ENCODE measurements at regions not wholly inside any gene's neighbourhood (a gene's known extent, or its start where the extent isn't known, plus 50 kb on each side); places are given as distances from the start of the nearest gene placed in this dataset. TPM values are rescaled to one million over a fixed set of nuclear protein-coding genes. Genes with fewer than 3 reads are reported as not detected.

DNA sequence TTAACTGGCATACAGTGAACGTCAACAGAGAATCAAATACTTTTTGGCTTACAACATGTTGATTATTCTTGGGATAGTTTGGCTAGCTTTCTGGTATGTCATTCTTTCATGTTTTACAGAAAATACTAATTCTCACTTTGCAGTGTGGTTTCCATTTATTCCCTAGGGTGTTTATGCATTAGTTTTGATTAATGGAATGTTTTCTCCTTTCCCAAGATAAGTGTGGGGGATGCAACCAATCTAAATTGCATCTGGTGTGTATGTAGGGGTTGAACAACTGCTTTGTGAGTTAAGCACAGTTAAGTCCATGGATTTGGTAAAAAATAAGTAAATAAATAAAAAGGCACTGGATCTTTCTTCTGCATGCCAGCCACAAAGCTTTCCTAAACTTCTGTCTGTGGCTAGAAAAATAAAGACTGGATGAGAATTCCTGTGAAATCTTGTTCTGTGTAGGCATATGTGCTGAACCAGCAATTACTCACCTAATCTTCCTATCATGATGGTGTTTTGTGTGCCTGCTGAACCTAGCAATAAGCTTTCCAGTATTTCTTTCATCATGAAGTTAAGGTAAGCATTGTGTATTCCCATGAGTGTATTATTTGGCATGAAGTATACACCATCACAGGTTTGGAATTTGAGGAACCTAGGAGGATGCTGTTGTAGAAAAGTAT lies 50.6 kb upstream of the TENM3 start:
- H4K91ac ChIP-seq (ENCODE audit: low read length) = no peak overlapping the region
- H3K27me3 ChIP-seq (ENCODE audit: control insufficient read depth in 1 of 2, insufficient read depth in 1 of 2, low read length in 2 of 2) = no peaks in the 10 kb centered on the region
- no peak overlapping the region for H3K14ac ChIP-seq (ENCODE audit: low read length in 2 of 2)
- no peak overlapping the region for H2BK15ac ChIP-seq (ENCODE audit: low read depth, poor library complexity, severe bottlenecking)
- H2BK12ac ChIP-seq (ENCODE audit: low read length in 2 of 2) = no peak overlapping the region
- no peak overlapping the region for H3K4ac ChIP-seq (ENCODE audit: low read depth in 1 of 2, low read length in 2 of 2)
- no peak overlapping the region for H4K8ac ChIP-seq (ENCODE audit: low read length)
- peak overlapping the region; percentile 85 for H3K27ac ChIP-seq (ENCODE audit: low read length, poor library complexity, severe bottlenecking)
- H2BK120ac ChIP-seq (ENCODE audit: low read depth, low read length) = no peak overlapping the region
- peaks cover 7% of the 10 kb centered on the region for H3K4me1 ChIP-seq (ENCODE audit: control insufficient read depth, insufficient read depth, low read depth, low read length)
- DNase-seq = no peak
- H3K4me3 ChIP-seq (ENCODE audit: insufficient read depth in 1 of 2, low read depth in 1 of 2, low read length in 2 of 2) = no peak overlapping the region
- H3K9ac ChIP-seq (ENCODE audit: low read length) = no peak overlapping the region
- H2AFZ ChIP-seq (ENCODE audit: low read depth, low read length) = no peak overlapping the region
- H3K79me1 ChIP-seq (replicated peaks; ENCODE audit: low read length, poor library complexity, severe bottlenecking) = peaks cover 30% of the 10 kb centered on the region
- H3K4me2 ChIP-seq (ENCODE audit: low read length, poor library complexity, severe bottlenecking) = no peak overlapping the region
- no peak overlapping the region for H3K18ac ChIP-seq (ENCODE audit: low read depth in 1 of 2, low read length in 2 of 2)
- H3K36me3 ChIP-seq (ENCODE audit: control insufficient read depth in 1 of 2, insufficient read depth in 2 of 2, low read depth in 1 of 2, low read length in 2 of 2) = no peaks in the 10 kb centered on the region
- H2BK5ac ChIP-seq (ENCODE audit: low read depth, low read length, poor library complexity, severe bottlenecking) = no peak overlapping the region
- no peak overlapping the region for H3K23ac ChIP-seq (ENCODE audit: low read length in 2 of 2)
- H2AK5ac ChIP-seq (ENCODE audit: low read length, severe bottlenecking) = no peak overlapping the region
- no peaks in the 10 kb centered on the region for H3K9me3 ChIP-seq (ENCODE audit: control insufficient read depth, low read length)
- WGBS = no CpG with 5 or more reads among the region's 1 CpG

DNA sequence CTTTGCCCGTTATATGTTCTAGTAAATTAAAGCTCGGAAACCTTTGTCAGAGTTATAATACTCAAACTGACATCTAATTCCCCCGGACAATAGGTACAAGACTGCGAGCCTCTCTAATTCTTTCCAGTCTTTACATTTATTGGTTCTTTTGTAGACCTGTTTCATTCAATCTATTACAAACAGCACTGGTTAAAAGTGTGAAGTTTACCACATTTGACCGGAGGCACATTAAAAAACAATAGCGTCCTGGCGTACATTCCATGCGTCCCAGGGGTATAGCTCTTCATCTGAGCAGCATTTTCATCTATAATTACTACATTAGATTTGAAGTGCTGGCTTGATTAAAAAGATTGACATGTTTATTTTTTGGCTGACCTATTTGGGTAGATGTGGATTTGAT lies 49.9 kb upstream of the TENM3 start:
- H2BK15ac ChIP-seq (ENCODE audit: low read depth, poor library complexity, severe bottlenecking) = no peak overlapping the region
- no peak overlapping the region for H3K14ac ChIP-seq (ENCODE audit: low read length in 2 of 2)
- H2BK5ac ChIP-seq (ENCODE audit: low read depth, low read length, poor library complexity, severe bottlenecking) = no peak overlapping the region
- DNase-seq = no peak
- peak overlapping the region; percentile 69 for H2AK5ac ChIP-seq (ENCODE audit: low read length, severe bottlenecking)
- H3K27ac ChIP-seq (ENCODE audit: low read length, poor library complexity, severe bottlenecking) = peak overlapping the region; percentile 51
- no peak overlapping the region for H3K4ac ChIP-seq (ENCODE audit: low read depth in 1 of 2, low read length in 2 of 2)
- no peak overlapping the region for H4K8ac ChIP-seq (ENCODE audit: low read length)
- no peaks in the 10 kb centered on the region for H3K9me3 ChIP-seq (ENCODE audit: control insufficient read depth, low read length)
- H3K27me3 ChIP-seq (ENCODE audit: control insufficient read depth in 1 of 2, insufficient read depth in 1 of 2, low read length in 2 of 2) = no peaks in the 10 kb centered on the region
- no peak overlapping the region for H3K18ac ChIP-seq (ENCODE audit: low read depth in 1 of 2, low read length in 2 of 2)
- H3K79me1 ChIP-seq (replicated peaks; ENCODE audit: low read length, poor library complexity, severe bottlenecking) = peaks cover 33% of the 10 kb centered on the region
- H2BK12ac ChIP-seq (ENCODE audit: low read length in 2 of 2) = no peak overlapping the region
- no peak overlapping the region for H4K91ac ChIP-seq (ENCODE audit: low read length)
- H3K4me1 ChIP-seq (ENCODE audit: control insufficient read depth, insufficient read depth, low read depth, low read length) = peaks cover 7% of the 10 kb centered on the region
- no peak overlapping the region for H3K4me2 ChIP-seq (ENCODE audit: low read length, poor library complexity, severe bottlenecking)
- no peak overlapping the region for H2AFZ ChIP-seq (ENCODE audit: low read depth, low read length)
- no peak overlapping the region for H3K4me3 ChIP-seq (ENCODE audit: insufficient read depth in 1 of 2, low read depth in 1 of 2, low read length in 2 of 2)
- H2BK120ac ChIP-seq (ENCODE audit: low read depth, low read length) = no peak overlapping the region
- H3K9ac ChIP-seq (ENCODE audit: low read length) = no peak overlapping the region
- WGBS = 93% methylated on average over 6 of the region's 8 CpGs
- H3K36me3 ChIP-seq (ENCODE audit: control insufficient read depth in 1 of 2, insufficient read depth in 2 of 2, low read depth in 1 of 2, low read length in 2 of 2) = peaks cover 0 to 1% of the 10 kb centered on the region in 2 experiments
- H3K23ac ChIP-seq (ENCODE audit: low read length in 2 of 2) = no peak overlapping the region

Small RNA genes in the stretch of these regions (small RNA-seq; reads per million reads assigned to genes)
- gene AC018710.1 (ENCODE audit: low read depth) (not detected), gene AC019235.1 (ENCODE audit: low read depth) (not detected), gene MIR1305 (ENCODE audit: low read depth) (not detected), gene RF00571 (ENCODE audit: low read depth) (not detected), gene RN7SKP13 (ENCODE audit: low read depth) (not detected), gene RNA5SP173 (ENCODE audit: low read depth) (not detected), gene RNU1-45P (ENCODE audit: low read depth) (not detected)

All from mesenchymal stem cell (in vitro differentiated cells and primary cell).